GM12873 (cell line): ENCODE measurements at regions not wholly inside any gene's neighbourhood (a gene's known extent, or its start where the extent isn't known, plus 50 kb on each side); places are given as distances from the start of the nearest gene placed in this dataset.

Experiments
- TF ChIP-seq, protein P1 (sequence below): IDR thresholded peaks from 2 replicates; pipeline ENCODE4 v1.5.1; 2012; ENCODE audit warnings: low read depth, mild to moderate bottlenecking, moderate library complexity, low read length, control low read depth; ENCODE audit not compliant: insufficient read depth; ENCODE audit errors: missing control alignments

DNA sequence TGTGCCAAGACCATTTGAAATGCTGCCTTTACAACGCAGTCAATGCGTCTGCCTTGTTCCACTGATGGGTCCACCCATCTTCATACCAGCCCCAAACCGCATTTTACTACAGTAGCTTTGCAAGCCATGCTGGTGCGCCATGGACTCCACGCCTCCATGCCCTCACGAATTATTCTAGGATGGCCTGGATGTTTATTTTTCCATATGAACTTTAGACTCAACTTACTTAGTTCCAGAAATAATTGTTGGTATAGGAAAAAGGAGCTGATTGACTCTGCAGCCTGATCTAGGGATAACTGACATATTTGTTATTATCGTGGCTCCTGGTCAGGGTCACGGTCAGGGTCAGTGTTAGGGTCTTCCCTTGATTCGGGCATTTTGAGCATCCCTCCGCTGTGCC, 70.0 kb upstream of the ZNF469 start:
- TF ChIP-seq, protein P1, sequence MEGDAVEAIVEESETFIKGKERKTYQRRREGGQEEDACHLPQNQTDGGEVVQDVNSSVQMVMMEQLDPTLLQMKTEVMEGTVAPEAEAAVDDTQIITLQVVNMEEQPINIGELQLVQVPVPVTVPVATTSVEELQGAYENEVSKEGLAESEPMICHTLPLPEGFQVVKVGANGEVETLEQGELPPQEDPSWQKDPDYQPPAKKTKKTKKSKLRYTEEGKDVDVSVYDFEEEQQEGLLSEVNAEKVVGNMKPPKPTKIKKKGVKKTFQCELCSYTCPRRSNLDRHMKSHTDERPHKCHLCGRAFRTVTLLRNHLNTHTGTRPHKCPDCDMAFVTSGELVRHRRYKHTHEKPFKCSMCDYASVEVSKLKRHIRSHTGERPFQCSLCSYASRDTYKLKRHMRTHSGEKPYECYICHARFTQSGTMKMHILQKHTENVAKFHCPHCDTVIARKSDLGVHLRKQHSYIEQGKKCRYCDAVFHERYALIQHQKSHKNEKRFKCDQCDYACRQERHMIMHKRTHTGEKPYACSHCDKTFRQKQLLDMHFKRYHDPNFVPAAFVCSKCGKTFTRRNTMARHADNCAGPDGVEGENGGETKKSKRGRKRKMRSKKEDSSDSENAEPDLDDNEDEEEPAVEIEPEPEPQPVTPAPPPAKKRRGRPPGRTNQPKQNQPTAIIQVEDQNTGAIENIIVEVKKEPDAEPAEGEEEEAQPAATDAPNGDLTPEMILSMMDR, result no peak

DNA sequence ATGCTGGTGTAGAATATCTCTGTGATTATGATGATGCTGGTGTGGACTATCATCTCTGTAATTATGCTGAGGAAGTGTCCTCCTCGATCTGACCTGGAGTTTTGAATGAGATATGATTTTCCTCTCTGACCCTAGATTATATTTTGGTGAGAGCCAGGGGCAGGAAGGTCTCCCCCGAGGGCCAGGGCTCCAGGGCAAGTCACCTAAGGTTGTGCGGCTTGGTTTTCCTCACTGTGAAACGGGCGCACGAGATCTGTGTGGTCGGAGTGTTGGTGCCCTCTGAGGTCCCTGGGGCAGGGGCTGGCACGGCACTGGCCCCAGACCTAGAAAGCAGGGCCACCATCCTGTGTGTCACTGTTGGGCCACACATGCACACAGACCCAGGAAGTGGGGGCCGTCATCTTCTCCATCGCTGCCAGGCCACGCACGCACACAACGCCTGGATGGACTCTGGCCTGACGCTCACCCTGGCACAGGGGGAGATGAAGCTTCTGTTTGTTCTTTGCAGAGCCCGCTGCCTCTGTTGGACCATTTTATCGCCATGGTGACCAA, 67.7 kb upstream of the ZNF469 start:
- TF ChIP-seq, protein P1, result no peak

DNA sequence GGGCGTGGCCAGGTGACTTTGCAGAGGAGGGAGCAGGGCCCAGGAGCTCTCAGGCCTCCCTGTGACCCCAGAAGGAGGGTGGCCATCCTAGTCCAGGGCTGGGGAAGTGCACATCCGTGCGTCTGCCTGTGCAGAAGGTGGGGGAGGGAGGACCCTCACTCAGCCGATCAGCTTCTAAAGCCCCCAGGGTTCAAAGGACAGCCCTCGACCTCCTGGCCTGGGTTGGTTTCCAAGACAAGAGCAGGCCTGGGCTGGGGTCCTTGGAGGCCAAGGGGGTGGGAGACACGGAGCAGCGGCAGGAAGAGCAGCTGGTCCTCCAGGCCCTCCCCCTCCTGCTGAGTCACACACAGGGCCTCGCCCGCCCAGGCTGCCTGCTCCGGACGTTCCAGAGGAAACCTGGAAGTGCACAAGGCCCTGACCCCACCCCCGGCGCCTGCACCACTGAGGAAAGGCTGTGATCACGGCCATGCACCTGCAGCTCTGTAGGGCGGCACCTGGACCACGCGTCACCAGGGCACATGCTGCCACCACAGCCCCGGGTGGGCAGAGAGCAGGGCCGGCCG, 67.1 kb upstream of the ZNF469 start:
- TF ChIP-seq, protein P1, result no peak

DNA sequence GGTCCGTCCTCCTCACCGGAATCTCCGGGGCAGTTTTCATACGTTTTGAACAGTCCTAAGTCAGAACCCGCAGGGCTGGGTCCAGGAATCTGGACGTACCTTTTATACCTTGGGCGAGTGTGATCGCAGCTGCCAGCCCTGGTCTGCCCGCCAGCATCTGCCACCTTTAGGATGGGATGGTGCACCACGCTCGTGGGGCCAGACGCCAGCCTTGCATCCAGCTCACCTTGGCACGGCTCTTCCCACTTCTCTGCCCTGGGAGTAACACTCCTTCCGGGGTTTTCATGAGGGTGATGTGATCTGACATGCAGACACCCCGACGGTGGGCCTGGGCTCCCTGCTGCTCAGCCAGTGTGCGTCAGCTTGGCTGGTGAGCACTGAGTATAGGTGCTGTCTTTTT, 66.6 kb upstream of the ZNF469 start:
- TF ChIP-seq, protein P1, result no peak

DNA sequence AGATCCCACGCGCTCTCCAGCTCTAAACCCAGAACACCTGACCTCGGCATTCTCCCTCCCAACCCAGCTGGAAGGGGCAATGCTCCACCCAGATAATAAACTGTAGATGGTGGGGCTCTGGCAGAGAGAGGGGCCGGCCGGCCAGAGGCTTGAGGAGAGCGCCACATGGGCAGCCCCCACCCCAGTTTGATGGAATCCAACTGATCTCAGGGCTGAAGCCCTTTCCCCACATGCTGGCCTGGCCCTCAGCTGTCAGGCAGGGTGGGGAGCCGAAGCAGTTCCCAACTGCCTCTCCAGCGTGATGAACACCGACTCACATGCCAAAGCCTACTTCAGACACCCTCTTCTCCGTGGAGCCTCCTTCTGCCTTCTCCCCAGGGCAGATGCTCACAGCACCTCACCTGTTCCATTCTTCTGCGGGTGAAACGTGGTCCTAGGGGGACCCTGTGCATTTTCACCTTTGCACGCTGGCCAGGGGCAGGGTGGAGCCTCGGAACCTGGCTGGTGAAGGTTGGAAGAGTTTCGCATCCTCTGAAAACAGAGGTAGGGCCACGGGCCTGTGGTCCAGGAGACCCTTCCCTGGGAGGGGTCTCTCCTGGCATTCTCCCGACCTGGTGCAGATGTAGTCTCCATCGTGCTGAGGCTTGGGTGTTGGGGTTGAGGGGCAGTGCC, 65.7 kb upstream of the ZNF469 start:
- TF ChIP-seq, protein P1, result no peak

DNA sequence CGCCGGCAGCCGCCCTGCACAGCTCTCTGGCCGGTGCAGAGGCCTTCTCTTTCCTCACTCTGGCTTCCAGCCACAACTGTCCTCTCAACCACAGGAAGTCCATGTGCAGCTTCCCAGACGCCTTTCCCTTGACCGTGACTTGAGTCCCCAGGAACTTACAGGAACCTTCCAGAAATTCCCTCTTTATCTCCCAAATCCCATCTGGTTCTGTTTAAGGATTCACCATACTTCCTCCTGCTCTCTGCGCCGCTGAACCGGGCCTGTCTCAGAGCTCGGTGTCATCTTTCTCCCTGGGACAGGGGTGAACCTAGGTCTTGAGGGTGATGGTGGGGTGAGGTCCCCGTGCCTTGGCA, 65.2 kb upstream of the ZNF469 start:
- TF ChIP-seq, protein P1, result no peak

DNA sequence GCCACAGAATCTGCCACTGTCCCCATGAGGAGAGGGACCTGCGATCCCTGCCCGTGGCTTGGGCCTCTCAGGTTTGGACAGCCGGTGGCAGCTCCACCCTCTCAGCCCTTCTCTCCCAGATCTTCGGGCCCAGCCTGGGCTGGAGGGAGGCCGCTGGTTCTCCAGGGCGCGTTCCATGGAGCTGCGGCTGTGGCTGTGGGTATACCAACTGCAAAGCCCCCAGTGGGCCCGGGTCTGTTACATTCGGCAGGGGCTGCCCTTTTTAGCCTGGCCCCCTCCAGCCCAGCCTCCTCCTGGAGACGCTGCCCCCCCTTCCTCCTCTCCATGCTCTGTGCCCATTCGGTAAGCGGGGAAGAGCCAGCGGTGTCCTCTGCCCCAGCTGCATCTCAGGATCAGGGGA, 64.7 kb upstream of the ZNF469 start:
- TF ChIP-seq, protein P1, result no peak
